HepG2 (cell line): ENCODE measurements at regions not wholly inside any gene's neighbourhood (a gene's known extent, or its start where the extent isn't known, plus 50 kb on each side); places are given as distances from the start of the nearest gene placed in this dataset.

ENCODE experiments used
- ATAC-seq: fragments of 200-7000 bp; cut with Tn5 transposase; 3 replicates; pipeline ENCODE4 v1.9.1; 2020; ENCODE audit warnings: mild to moderate bottlenecking, moderate library complexity
- BruUV-seq: library from RNA; stranded (reverse); fragments of 400-500 nt; replicated peaks from 2 replicates; lab custom pipeline; 2021; lab: Mats Ljungman, UMichigan
- CTCF ChIA-PET: fragments of 300-600 bp; formaldehyde crosslinking; extraction: SDS; loops from one replicate; lab custom pipeline; 2021; ENCODE audit warnings: low total read pairs, inconsistent platforms, low intra/inter-chr PET ratio; lab: Yijun Ruan, JAX
- POLR2A ChIA-PET: fragments of 350-600 bp; sonication (Branson Sonifier 250); formaldehyde crosslinking; loops from one replicate; lab custom pipeline; 2020; ENCODE audit warnings: antibody characterized with exemption, inconsistent platforms; lab: Yijun Ruan, JAX
- DNase-seq: peaks from one replicate; pipeline ENCODE4 v3.0.0-alpha.2; 2015; ENCODE audit warnings: low spot score
- FAIRE-seq: peaks from 3 replicates; lab custom pipeline; 2011; peaks lifted over from hg19 to GRCh38; lab: Jason Lieb, UNC
- H2AFZ ChIP-seq: one replicate; pipeline ENCODE4 v1.6.1; 2011; ENCODE audit warnings: low read length, inconsistent platforms
- H3K27ac ChIP-seq: fragments of 300-600 bp; 3 replicates; pipeline ENCODE4 v1.8.0; 2011; ENCODE audit warnings: mixed run types, mild to moderate bottlenecking, mixed read lengths, low read length, inconsistent platforms; ENCODE audit not compliant: insufficient read depth; ENCODE audit errors: extremely low read length
- H3K27me3 ChIP-seq, 2 experiments: fragments of 200-600 bp in 1 of 2; 2 replicates in 1 of 2; 3 replicates in 1 of 2; pipeline versions ENCODE4 v1.6.0 to v1.8.0; 2011; ENCODE audit warnings: low read length in 2 of 2, mild to moderate bottlenecking in 2 of 2, moderate library complexity in 2 of 2, inconsistent platforms in 1 of 2; ENCODE audit not compliant: insufficient read depth in 2 of 2, control insufficient read depth in 1 of 2
- H3K36me3 ChIP-seq, 2 experiments: fragments of 200-600 bp in 1 of 2; replicated peaks in 1 of 2; 2 replicates in 1 of 2; 3 replicates in 1 of 2; pipeline versions ENCODE4 v1.5.1 to v1.8.0; 2011; ENCODE audit warnings: low read length in 2 of 2, inconsistent platforms in 1 of 2; ENCODE audit not compliant: insufficient read depth in 2 of 2, control insufficient read depth in 1 of 2
- H3K4me1 ChIP-seq: 2 replicates; pipeline ENCODE4 v1.5.1; 2012; ENCODE audit warnings: low read length, inconsistent platforms; ENCODE audit not compliant: insufficient read depth
- H3K4me2 ChIP-seq: 2 replicates; pipeline ENCODE4 v1.6.0; 2011; ENCODE audit warnings: low read depth, low read length, inconsistent platforms
- H3K4me3 ChIP-seq, 3 experiments: fragments of 200-600 bp in 1 of 3; sonication (generic), shearing (Covaris generic) in 1 of 3; replicated peaks in 1 of 3; 2 replicates each; pipeline ENCODE4 v1.5.1; 2011 to 2016; ENCODE audit warnings: low read length in 3 of 3, inconsistent platforms in 2 of 3, low read depth in 2 of 3, mild to moderate bottlenecking in 2 of 3, control low read depth in 1 of 3, mixed read lengths in 1 of 3; ENCODE audit not compliant: insufficient read depth in 1 of 3
- H3K79me2 ChIP-seq: one replicate; pipeline ENCODE4 v1.6.1; 2011; ENCODE audit warnings: low read length, inconsistent platforms; ENCODE audit not compliant: insufficient read depth
- H3K9ac ChIP-seq: 2 replicates; pipeline ENCODE4 v1.6.0; 2011; ENCODE audit warnings: mild to moderate bottlenecking, low read depth, low read length, inconsistent platforms; ENCODE audit not compliant: insufficient read depth
- H3K9me3 ChIP-seq: 2 replicates; pipeline ENCODE4 v1.5.1; 2012; ENCODE audit warnings: mild to moderate bottlenecking, low read length
- H4K20me1 ChIP-seq: 2 replicates; pipeline ENCODE4 v1.6.0; 2011; ENCODE audit warnings: inconsistent platforms, mild to moderate bottlenecking, low read length, moderate library complexity; ENCODE audit not compliant: insufficient read depth
- ARID2 ChIP-seq: sonication (generic); formaldehyde crosslinking; IDR thresholded peaks from 2 replicates; pipeline ENCODE4 v1.8.1; 2022; ENCODE audit warnings: mild to moderate bottlenecking, missing genetic modification reagents, borderline replicate concordance
- POLR2AphosphoS2 ChIP-seq: IDR thresholded peaks from 2 replicates; pipeline ENCODE4 v1.6.1; 2011; ENCODE audit warnings: low read depth, low read length, improper control_type of control experiment
- ZNF350 ChIP-seq: sonication (generic); formaldehyde crosslinking; IDR thresholded peaks from 2 replicates; pipeline ENCODE4 v1.4.0; 2020; ENCODE audit warnings: mild to moderate bottlenecking, low read depth, missing genetic modification reagents, borderline replicate concordance
- ZZZ3 ChIP-seq: sonication (generic); formaldehyde crosslinking; IDR thresholded peaks from 2 replicates; pipeline ENCODE4 v1.4.0; 2020; ENCODE audit warnings: missing genetic modification reagents, mild to moderate bottlenecking, borderline replicate concordance
- WGBS: methylation state at CpG from one replicate; pipeline ENCODE4 v1.1.6; 2017; ENCODE audit warnings: low lambda C conversion rate; 5-methylcytosine and 5-hydroxymethylcytosine counted together
- in situ Hi-C: cut with HindIII; loops from 2 replicates; pipeline ENCODE4 v1.10.0; 2017; ENCODE audit warnings: low pct_unique_long_range_greater_than_20kb; ENCODE audit not compliant: extremely low pct_ligation_motif_present
- intact Hi-C: fragments of 100-400 bp; cut with micrococcal nuclease; formaldehyde crosslinking; loops from one replicate; pipeline ENCODE4 v1.10.0; 2022; ENCODE audit not compliant: unreplicated experiment
- TF ChIP-seq, protein P1 (sequence below): sonication (generic); formaldehyde crosslinking; IDR thresholded peaks from 2 replicates; pipeline ENCODE4 v1.4.0; 2020; ENCODE audit warnings: missing genetic modification reagents
- TF ChIP-seq, protein P2 (sequence below): IDR thresholded peaks from 2 replicates; pipeline ENCODE4 v1.6.1; 2016; ENCODE audit warnings: low read depth, borderline replicate concordance
- TF ChIP-seq, protein P3 (sequence below): sonication (generic); formaldehyde crosslinking; IDR thresholded peaks from 2 replicates; pipeline ENCODE4 v1.9.0; 2021; ENCODE audit warnings: missing genetic modification reagents, mild to moderate bottlenecking, borderline replicate concordance

DNA sequence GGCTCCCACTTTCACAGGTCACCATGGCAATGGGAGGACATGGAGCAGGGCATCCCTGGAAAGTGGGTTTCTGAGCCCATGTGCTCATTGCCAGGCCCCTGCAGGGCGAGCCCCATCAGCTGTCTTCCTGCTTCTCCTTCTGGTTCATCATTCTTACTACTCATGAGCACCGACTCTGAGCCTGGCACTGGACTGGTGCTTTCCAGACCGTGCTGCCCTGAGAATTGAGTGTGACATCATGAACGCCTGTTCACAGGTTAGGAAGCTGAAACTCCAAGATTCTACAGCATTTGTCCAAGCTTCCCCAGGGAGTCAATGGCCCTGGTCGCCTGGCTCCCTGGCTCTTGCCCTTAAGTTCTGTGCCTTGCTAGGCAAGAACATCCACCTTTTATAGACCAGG lies 210.4 kb upstream of the ZNF536 start:
- ATAC-seq (no peak), FAIRE-seq (no peak), DNase-seq (no peak)
- Histone ChIP-seq H3K79me2 (no peaks in the 10 kb centered on the region), H2AFZ (no peak overlapping the region), H3K4me2 (no peak overlapping the region), H3K4me3 (no peak overlapping the region), H3K9me3 (no peaks in the 10 kb centered on the region), H3K27ac (no peak overlapping the region), H4K20me1 (no peaks in the 10 kb centered on the region), H3K9ac (no peak overlapping the region), H3K36me3 (no peaks in the 10 kb centered on the region), H3K27me3 (peaks cover 0 to 9% of the 10 kb centered on the region in 2 experiments; a peak in 3 of 5 replicates), H3K4me1 (no peaks in the 10 kb centered on the region)
- in situ Hi-C loops = no loop called here
- intact Hi-C loops = no loop called here
- ChIA-PET POLR2A (no interaction called here), CTCF (no interaction called here)
- 2% methylated on average over 5 of the region's 5 CpGs for WGBS
- no TSS peak for BruUV-seq
- TF ChIP-seq ZZZ3 (CRISPR knock-in tag) = no peak
- TF ChIP-seq POLR2AphosphoS2 = no peak
- TF ChIP-seq, protein P1, sequence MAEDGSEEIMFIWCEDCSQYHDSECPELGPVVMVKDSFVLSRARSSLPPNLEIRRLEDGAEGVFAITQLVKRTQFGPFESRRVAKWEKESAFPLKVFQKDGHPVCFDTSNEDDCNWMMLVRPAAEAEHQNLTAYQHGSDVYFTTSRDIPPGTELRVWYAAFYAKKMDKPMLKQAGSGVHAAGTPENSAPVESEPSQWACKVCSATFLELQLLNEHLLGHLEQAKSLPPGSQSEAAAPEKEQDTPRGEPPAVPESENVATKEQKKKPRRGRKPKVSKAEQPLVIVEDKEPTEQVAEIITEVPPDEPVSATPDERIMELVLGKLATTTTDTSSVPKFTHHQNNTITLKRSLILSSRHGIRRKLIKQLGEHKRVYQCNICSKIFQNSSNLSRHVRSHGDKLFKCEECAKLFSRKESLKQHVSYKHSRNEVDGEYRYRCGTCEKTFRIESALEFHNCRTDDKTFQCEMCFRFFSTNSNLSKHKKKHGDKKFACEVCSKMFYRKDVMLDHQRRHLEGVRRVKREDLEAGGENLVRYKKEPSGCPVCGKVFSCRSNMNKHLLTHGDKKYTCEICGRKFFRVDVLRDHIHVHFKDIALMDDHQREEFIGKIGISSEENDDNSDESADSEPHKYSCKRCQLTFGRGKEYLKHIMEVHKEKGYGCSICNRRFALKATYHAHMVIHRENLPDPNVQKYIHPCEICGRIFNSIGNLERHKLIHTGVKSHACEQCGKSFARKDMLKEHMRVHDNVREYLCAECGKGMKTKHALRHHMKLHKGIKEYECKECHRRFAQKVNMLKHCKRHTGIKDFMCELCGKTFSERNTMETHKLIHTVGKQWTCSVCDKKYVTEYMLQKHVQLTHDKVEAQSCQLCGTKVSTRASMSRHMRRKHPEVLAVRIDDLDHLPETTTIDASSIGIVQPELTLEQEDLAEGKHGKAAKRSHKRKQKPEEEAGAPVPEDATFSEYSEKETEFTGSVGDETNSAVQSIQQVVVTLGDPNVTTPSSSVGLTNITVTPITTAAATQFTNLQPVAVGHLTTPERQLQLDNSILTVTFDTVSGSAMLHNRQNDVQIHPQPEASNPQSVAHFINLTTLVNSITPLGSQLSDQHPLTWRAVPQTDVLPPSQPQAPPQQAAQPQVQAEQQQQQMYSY (CRISPR knock-in tag) = no peak

DNA sequence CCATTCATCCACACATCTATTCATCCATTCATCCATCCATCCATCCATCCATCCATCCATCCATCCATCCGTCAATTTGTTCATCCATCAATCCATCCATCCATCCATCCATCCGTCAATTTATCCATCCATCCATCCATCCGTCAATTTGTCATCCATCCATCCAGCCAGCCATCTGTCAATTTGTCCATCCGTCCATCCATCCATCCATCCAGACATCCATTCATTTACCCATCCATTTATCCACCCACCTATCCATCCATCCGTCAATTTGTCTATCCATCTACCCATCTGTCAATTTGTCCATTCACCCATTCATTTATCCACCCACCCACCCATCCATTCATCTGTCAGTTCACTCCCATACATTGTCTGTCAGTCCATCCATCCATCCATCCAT lies 209.5 kb upstream of the ZNF536 start:
- Histone ChIP-seq H3K79me2 (no peaks in the 10 kb centered on the region), H3K9me3 (no peaks in the 10 kb centered on the region), H2AFZ (no peak overlapping the region), H3K27me3 (peaks cover 0 to 5% of the 10 kb centered on the region in 2 experiments; a peak in 3 of 5 replicates), H3K9ac (no peak overlapping the region), H3K4me1 (no peaks in the 10 kb centered on the region), H3K4me3 (no peak overlapping the region), H3K36me3 (no peaks in the 10 kb centered on the region), H4K20me1 (no peaks in the 10 kb centered on the region), H3K27ac (no peak overlapping the region), H3K4me2 (no peak overlapping the region)
- intact Hi-C loops (no loop called here), in situ Hi-C loops (no loop called here)
- TF ChIP-seq, protein P2, sequence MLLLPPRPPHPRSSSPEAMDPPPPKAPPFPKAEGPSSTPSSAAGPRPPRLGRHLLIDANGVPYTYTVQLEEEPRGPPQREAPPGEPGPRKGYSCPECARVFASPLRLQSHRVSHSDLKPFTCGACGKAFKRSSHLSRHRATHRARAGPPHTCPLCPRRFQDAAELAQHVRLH = no peak
- TF ChIP-seq, protein P3, sequence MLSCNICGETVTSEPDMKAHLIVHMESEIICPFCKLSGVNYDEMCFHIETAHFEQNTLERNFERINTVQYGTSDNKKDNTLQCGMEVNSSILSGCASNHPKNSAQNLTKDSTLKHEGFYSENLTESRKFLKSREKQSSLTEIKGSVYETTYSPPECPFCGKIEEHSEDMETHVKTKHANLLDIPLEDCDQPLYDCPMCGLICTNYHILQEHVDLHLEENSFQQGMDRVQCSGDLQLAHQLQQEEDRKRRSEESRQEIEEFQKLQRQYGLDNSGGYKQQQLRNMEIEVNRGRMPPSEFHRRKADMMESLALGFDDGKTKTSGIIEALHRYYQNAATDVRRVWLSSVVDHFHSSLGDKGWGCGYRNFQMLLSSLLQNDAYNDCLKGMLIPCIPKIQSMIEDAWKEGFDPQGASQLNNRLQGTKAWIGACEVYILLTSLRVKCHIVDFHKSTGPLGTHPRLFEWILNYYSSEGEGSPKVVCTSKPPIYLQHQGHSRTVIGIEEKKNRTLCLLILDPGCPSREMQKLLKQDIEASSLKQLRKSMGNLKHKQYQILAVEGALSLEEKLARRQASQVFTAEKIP (CRISPR knock-in tag) = no peak
- TF ChIP-seq ARID2 (CRISPR knock-in tag) (no peak), ZNF350 (CRISPR knock-in tag) (no peak)
- BruUV-seq = no TSS peak
- ChIA-PET CTCF (no interaction called here), POLR2A (no interaction called here)
- DNase-seq (no peak), ATAC-seq (no peak), FAIRE-seq (no peak)
- under 1% methylated on average over 5 of the region's 5 CpGs for WGBS
